Heart right ventricle (tissue), 16 donors: ENCODE measurements at regions not wholly inside any gene's neighbourhood (a gene's known extent, or its start where the extent isn't known, plus 50 kb on each side); places are given as distances from the start of the nearest gene placed in this dataset.

ENCODE experiments used
- ATAC-seq, 8 donors: fragments of 200-7000 bp; cut with Tn5 transposase; one replicate each; pipeline ENCODE4 v1.9.1; 2020; ENCODE audit warnings: mild to moderate bottlenecking in 8 of 8, moderate library complexity in 8 of 8, moderate number of reproducible peaks in 1 of 8
- DNase-seq, 2 donors: peaks; one replicate each; pipeline ENCODE4 v3.0.0-alpha.2; 2020
- H3K27ac ChIP-seq, 10 donors: fragments of 200-600 bp; sonication (generic) in 2 of 10; one replicate each; pipeline versions ENCODE4 v1.5.0 to v1.8.0; 2020 to 2022; ENCODE audit warnings: mild to moderate bottlenecking in 3 of 10
- H3K27me3 ChIP-seq, 7 donors: fragments of 200-600 bp; one replicate each; pipeline ENCODE4 v1.8.0; 2021 to 2022; ENCODE audit warnings: mild to moderate bottlenecking in 2 of 7
- H3K36me3 ChIP-seq, 9 donors: fragments of 200-600 bp; sonication (generic) in 1 of 9; one replicate each; pipeline versions ENCODE4 v1.5.0 to v1.8.0; 2020 to 2022; ENCODE audit warnings: mild to moderate bottlenecking in 2 of 9
- H3K4me1 ChIP-seq, 9 donors: fragments of 200-600 bp; sonication (generic) in 1 of 9; one replicate each; pipeline versions ENCODE4 v1.5.0 to v1.8.0; 2020 to 2022; ENCODE audit warnings: mild to moderate bottlenecking in 4 of 9
- H3K4me3 ChIP-seq, 10 donors: fragments of 200-600 bp; sonication (generic) in 2 of 10; one replicate each; pipeline versions ENCODE4 v1.5.0 to v1.8.0; 2020 to 2022; ENCODE audit warnings: mild to moderate bottlenecking in 7 of 10, moderate library complexity in 2 of 10
- H3K9me3 ChIP-seq, 11 donors: fragments of 200-600 bp in 10 of 11; sonication (generic) in 2 of 11; one replicate each; pipeline versions ENCODE4 v1.5.0 to v1.8.0; 2013 to 2022; ENCODE audit warnings: mild to moderate bottlenecking in 2 of 11, control low read depth in 1 of 11, moderate library complexity in 1 of 11
- CTCF ChIP-seq, 9 donors: fragments of 200-600 bp; sonication (generic) in 2 of 9; IDR thresholded peaks; one replicate each; pipeline versions ENCODE4 v1.5.0 to v1.8.0; 2021 to 2022; ENCODE audit warnings: antibody characterized with exemption in 9 of 9, mild to moderate bottlenecking in 5 of 9, moderate library complexity in 1 of 9
- WGBS, 2 donors: extraction: QIAGEN DNeasy Blood & Tissue Kit; methylation state at CpG; one replicate each; pipeline ENCODE4 v1.1.7; 2013; ENCODE audit warnings: inconsistent platforms in 1 of 2; 5-methylcytosine and 5-hydroxymethylcytosine counted together
- intact Hi-C, 10 donors: fragments of 100-400 bp; cut with DNase I; formaldehyde crosslinking; loops; one replicate each; pipeline versions ENCODE4 v1.11.1 to v1.14.2; 2022
- donor health status: Arrhythmogenic right ventricular cardiomyopathy.
- donor health status: ischemic (EF 13 %, LVEDD 7.1; RV severe dilation, severe dysfunction).
- donor health status: healthy with polysubstance abuse.
- donor health status: DM: no; HTN: yes; CAD: no.
- donor health status: DM: no; HTN: no; CAD: no.
- donor health status: ischemic (EF 25% LVEDD 6.9; RV normal size, moderate dysfunction).
- donor health status: ischemic (EF 25% LVEDD 5.7; RV mildly dilated, moderate dysfunction).
- donor health status: healthy.
- donor health status: DM: yes; HTN: yes; CAD: no.
- donor health status: Ischemic cardiomyopathy.
- donor health status: ischemic (EF 35%, LVEDD 5.7; RV mildly dilated, moderate dysfunction).
- donor health status: nonischemic (EF 11% LVEDD 7.7; RV severe dilation, severe dysfunction).
- donor health status: DM: yes; HTN: yes; CAD: no.
- donor health status: PGD.
- donor health status: ischemic (EF 29% LVEDD 5.4; RV normal size, mild dysfunction).
- donor health status: nonischemic (EF 23%, LVEDD 6.1; RV moderate dilation, normal function).

GRCh38 chr15:97815835-97816234, 144.7 kb upstream of the ARRDC4 start:
- Histone ChIP-seq H3K27me3 (no peaks in the 10 kb centered on the region), H3K36me3 (no peaks in the 10 kb centered on the region), H3K27ac (no peak overlapping the region), H3K9me3 (peaks cover 0 to 17% (median 0%) of the 10 kb centered on the region in 11 donors), H3K4me3 (no peak overlapping the region), H3K4me1 (no peaks in the 10 kb centered on the region)
- DNase-seq (no peak), ATAC-seq (no peak)
- no peak for TF ChIP-seq CTCF (IDR thresholded peaks at IDR 0.05)
- intact Hi-C loops, result no loop called here
- 82 to 83% methylated on average over 2 of the region's 2 CpGs for WGBS, 2 donors

- Histone ChIP-seq H3K27me3 (no peaks in the 10 kb centered on the region), H3K27ac (no peak overlapping the region), H3K9me3 (peaks cover 0 to 7% (median 0%) of the 10 kb centered on the region in 11 donors), H3K4me1 (no peaks in the 10 kb centered on the region), H3K4me3 (no peak overlapping the region), H3K36me3 (no peaks in the 10 kb centered on the region)
- TF ChIP-seq CTCF (IDR thresholded peaks at IDR 0.05), result no peak
- DNase-seq, result no peak
- intact Hi-C loops, result no loop called here
- WGBS, 2 donors, result 66 to 72% methylated on average over 9 of the region's 9 CpGs
- ATAC-seq, result no peak
These were observed 143.1 kb upstream of the ARRDC4 start for GRCh38 chr15:97817276-97817890.

- DNase-seq (no peak), ATAC-seq (no peak)
- no peaks in the 10 kb centered on the region for H3K4me1 ChIP-seq
- no peak overlapping the region for H3K27ac ChIP-seq
- H3K36me3 ChIP-seq, result no peaks in the 10 kb centered on the region
- no peak for TF ChIP-seq CTCF (IDR thresholded peaks at IDR 0.05)
- 74 to 85% methylated on average over 4 of the region's 4 CpGs for WGBS, 2 donors
- H3K4me3 ChIP-seq, result no peak overlapping the region
- H3K27me3 ChIP-seq, result no peaks in the 10 kb centered on the region
- peaks cover 0 to 15% (median 3%) of the 10 kb centered on the region in 11 donors for H3K9me3 ChIP-seq
- intact Hi-C loops, result no loop called here
These were observed 124.5 kb upstream of the ARRDC4 start for GRCh38 chr15:97836003-97836402.

GRCh38 chr15:97837896-97838295, 122.6 kb upstream of the ARRDC4 start:
- intact Hi-C loops, result no loop called here
- Histone ChIP-seq H3K4me3 (no peak overlapping the region), H3K36me3 (no peaks in the 10 kb centered on the region), H3K9me3 (peaks cover 0 to 12% (median 3%) of the 10 kb centered on the region in 11 donors), H3K4me1 (no peaks in the 10 kb centered on the region), H3K27me3 (no peaks in the 10 kb centered on the region), H3K27ac (no peak overlapping the region)
- 55 to 57% methylated on average over 5 of the region's 5 CpGs for WGBS, 2 donors
- ATAC-seq (no peak), DNase-seq (no peak)
- no peak for TF ChIP-seq CTCF (IDR thresholded peaks at IDR 0.05)
